Esophagus squamous epithelium (tissue), 5 donors: ENCODE measurements at regions not wholly inside any gene's neighbourhood (a gene's known extent, or its start where the extent isn't known, plus 50 kb on each side); places are given as distances from the start of the nearest gene placed in this dataset.

Source experiments
- DNase-seq: peaks from one replicate; lab custom pipeline; 2025; lab: John Stamatoyannopoulos, UW
- H3K27ac ChIP-seq, 4 donors: fragments of 200-600 bp; sonication (generic); one replicate each; pipeline ENCODE4 v1.5.1; 2016 to 2019; ENCODE audit warnings: mild to moderate bottlenecking in 1 of 4
- H3K27me3 ChIP-seq, 4 donors: fragments of 200-600 bp; sonication (generic); 1 replicate in 3 of 4; 2 replicates in 1 of 4; pipeline versions ENCODE4 v1.5.1 to v1.6.0; 2017 to 2021; ENCODE audit warnings: antibody characterized with exemption in 1 of 4
- H3K36me3 ChIP-seq, 3 donors: fragments of 200-600 bp; sonication (generic); one replicate each; pipeline ENCODE4 v1.5.1; 2016 to 2019
- H3K4me1 ChIP-seq, 3 donors: fragments of 200-600 bp; sonication (generic); one replicate each; pipeline ENCODE4 v1.5.1; 2017 to 2019
- H3K4me3 ChIP-seq, 4 donors: fragments of 200-600 bp; sonication (generic); 1 replicate in 3 of 4; 2 replicates in 1 of 4; pipeline ENCODE4 v1.5.1; 2016 to 2019; ENCODE audit warnings: mild to moderate bottlenecking in 2 of 4, moderate library complexity in 1 of 4
- H3K9me3 ChIP-seq, 3 donors: fragments of 200-600 bp; sonication (generic); one replicate each; pipeline ENCODE4 v1.5.1; 2016 to 2019
- CTCF ChIP-seq, 6 experiments: fragments of 450-650 bp in 4 of 6; fragments of 200-600 bp in 2 of 6; sonication (generic) in 2 of 6; IDR thresholded peaks; one replicate each; pipeline ENCODE4 v1.5.1; 2016 to 2019; ENCODE audit warnings: antibody characterized with exemption in 6 of 6, mild to moderate bottlenecking in 4 of 6, moderate library complexity in 4 of 6
- POLR2A ChIP-seq, 4 donors: fragments of 450-650 bp; IDR thresholded peaks; one replicate each; pipeline ENCODE4 v1.6.1; 2017; ENCODE audit warnings: antibody characterized with exemption in 4 of 4, mild to moderate bottlenecking in 4 of 4, moderate library complexity in 3 of 4
- WGBS, 2 donors: methylation state at CpG; one replicate each; pipeline ENCODE4 v1.1.5; 2018; 5-methylcytosine and 5-hydroxymethylcytosine counted together
- intact Hi-C: fragments of 100-400 bp; cut with DNase I; formaldehyde crosslinking; loops from one replicate; pipeline ENCODE4 v1.15.0; 2022
- donor health status: DM: yes; HTN: yes; CAD: no.

DNA sequence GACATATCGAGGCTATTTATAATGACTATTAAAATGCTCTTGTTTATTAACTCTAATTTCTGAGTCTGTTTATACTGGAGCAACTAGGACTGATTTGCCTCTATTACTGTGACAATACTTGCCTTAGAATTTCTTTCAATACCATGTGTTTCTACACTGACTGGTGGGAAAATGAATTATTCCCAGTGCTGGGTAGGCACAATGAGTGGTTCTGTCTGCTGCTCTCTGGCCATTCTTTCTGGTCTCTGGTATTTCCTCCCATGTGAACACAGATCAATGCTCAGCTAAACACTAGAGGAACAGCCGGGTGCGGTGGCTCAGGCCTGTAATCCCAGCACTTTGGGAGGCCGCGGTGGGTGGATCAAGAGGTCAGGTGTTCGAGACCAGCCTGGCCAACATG is 390.5 kb downstream of the PRDM2 start:
- no peak overlapping the region for H3K27ac ChIP-seq
- WGBS, 2 donors = 76 to 78% methylated on average over 1 to 2 of the region's 6 CpGs
- intact Hi-C loops = no loop called here

GRCh38 chr1:14094611-14095400 is 394.8 kb downstream of the PRDM2 start:
- no peak overlapping the region for H3K4me3 ChIP-seq
- H3K9me3 ChIP-seq = peaks cover 0 to 9% (median 7%) of the 10 kb centered on the region in 3 donors
- intact Hi-C loops = no loop called here
- TF ChIP-seq CTCF (IDR thresholded peaks at IDR 0.05) (peak in 5 of 6 experiments; percentile 30 to 65 (median 51)), POLR2A (IDR thresholded peaks at IDR 0.05) (no peak)
- H3K27ac ChIP-seq = no peak overlapping the region
- no peaks in the 10 kb centered on the region for H3K4me1 ChIP-seq
- DNase-seq = no peak
- 49 to 58% methylated on average over 4 of the region's 4 CpGs for WGBS, 2 donors
- H3K36me3 ChIP-seq = no peaks in the 10 kb centered on the region
- peaks cover 0 to 5% (median 0%) of the 10 kb centered on the region in 4 donors for H3K27me3 ChIP-seq

More for the DNA sequence above, 390.5 kb downstream of the PRDM2 start:
- Histone ChIP-seq H3K9me3 (peaks cover 0 to 9% (median 9%) of the 10 kb centered on the region in 3 donors), H3K4me3 (no peak overlapping the region), H3K27me3 (peaks cover 0 to 5% (median 0%) of the 10 kb centered on the region in 4 donors), H3K4me1 (no peaks in the 10 kb centered on the region), H3K36me3 (no peaks in the 10 kb centered on the region)
- TF ChIP-seq POLR2A (IDR thresholded peaks at IDR 0.05) (no peak), CTCF (IDR thresholded peaks at IDR 0.05) (no peak)
- no peak for DNase-seq

- TF ChIP-seq POLR2A (IDR thresholded peaks at IDR 0.05) (no peak), CTCF (IDR thresholded peaks at IDR 0.05) (no peak)
- H3K27me3 ChIP-seq = no peaks in the 10 kb centered on the region
- H3K27ac ChIP-seq = no peak overlapping the region
- no peaks in the 10 kb centered on the region for H3K4me1 ChIP-seq
- intact Hi-C loops = no loop called here
- H3K36me3 ChIP-seq = no peaks in the 10 kb centered on the region
- no peak overlapping the region for H3K4me3 ChIP-seq
- no peak for DNase-seq
- no peaks in the 10 kb centered on the region for H3K9me3 ChIP-seq
These were observed 398.4 kb downstream of the PRDM2 start for GRCh38 chr1:14098294-14098913.

DNA sequence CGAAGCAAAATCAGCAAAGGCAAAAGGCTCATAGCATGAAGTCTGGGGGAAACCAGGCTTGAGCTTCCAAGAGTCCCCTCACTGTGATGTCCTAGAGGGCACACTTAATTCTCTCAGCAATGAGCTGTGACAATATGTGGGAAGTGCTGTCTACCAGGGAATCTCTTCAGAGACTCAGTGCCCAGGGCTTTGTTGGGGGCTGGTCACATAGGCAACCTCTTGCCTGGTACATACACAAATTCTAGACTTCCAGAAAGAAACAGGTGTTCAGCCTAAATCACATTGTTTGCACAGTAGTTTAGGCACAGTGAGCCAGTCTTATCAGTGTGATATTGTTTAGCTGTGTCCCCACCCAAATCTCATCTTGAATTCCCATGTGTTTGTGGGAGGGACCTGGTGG is 400.5 kb downstream of the PRDM2 start:
- peaks cover 0 to 5% (median 0%) of the 10 kb centered on the region in 4 donors for H3K27me3 ChIP-seq
- intact Hi-C loops = no loop called here

More for the DNA sequence above, 400.5 kb downstream of the PRDM2 start:
- Histone ChIP-seq H3K4me3 (no peak overlapping the region), H3K27ac (no peak overlapping the region), H3K4me1 (no peaks in the 10 kb centered on the region), H3K9me3 (no peaks in the 10 kb centered on the region), H3K36me3 (no peaks in the 10 kb centered on the region)
- DNase-seq = no peak
- TF ChIP-seq CTCF (IDR thresholded peaks at IDR 0.05) = no peak
- TF ChIP-seq POLR2A (IDR thresholded peaks at IDR 0.05) = no peak
- WGBS, 2 donors = 100% methylated on average over 1 of the region's 1 CpG
